CD4-positive, alpha-beta memory T cell (primary cell): ENCODE measurements at regions not wholly inside any gene's neighbourhood (a gene's known extent, or its start where the extent isn't known, plus 50 kb on each side); places are given as distances from the start of the nearest gene placed in this dataset.
"Not testable (repeated sequence)": the region's sequence is repeated elsewhere in the genome, so short reads cannot be mapped to it uniquely, and the experiment has no call there.

Source experiments
- CTCF ChIA-PET: fragments of 350-600 bp; sonication (Branson Sonifier 250); formaldehyde crosslinking; loops from one replicate; lab custom pipeline; 2021; ENCODE audit warnings: inconsistent platforms; ENCODE audit not compliant: partially characterized antibody; lab: Charles Lee
- POLR2A ChIA-PET: fragments of 350-600 bp; sonication (Branson Sonifier 250); formaldehyde crosslinking; loops from one replicate; lab custom pipeline; 2021; ENCODE audit not compliant: partially characterized antibody; lab: Charles Lee
- DNase-seq, 5 donors: peaks; one replicate each; pipeline versions ENCODE4 v3.0.0 to v3.0.0-alpha.2; 2020 to 2022; ENCODE audit warnings: mixed read lengths in 1 of 5
- H3K27ac ChIP-seq: one replicate; pipeline ENCODE4 v1.7.0; 2013; ENCODE audit warnings: low read depth, low read length
- H3K27me3 ChIP-seq: 2 replicates; pipeline ENCODE4 v1.7.0; 2013; ENCODE audit warnings: mild to moderate bottlenecking, low read length, moderate library complexity; ENCODE audit not compliant: insufficient read depth
- H3K36me3 ChIP-seq: 2 replicates; pipeline ENCODE4 v1.7.0; 2013; ENCODE audit warnings: mild to moderate bottlenecking, low read length, moderate library complexity; ENCODE audit not compliant: insufficient read depth
- H3K4me1 ChIP-seq: 2 replicates; pipeline ENCODE4 v1.7.0; 2013; ENCODE audit warnings: mild to moderate bottlenecking, low read length, moderate library complexity; ENCODE audit not compliant: insufficient read depth
- H3K4me3 ChIP-seq, 2 donors: one replicate each; pipeline ENCODE4 v1.7.0; 2013; ENCODE audit warnings: low read length in 2 of 2, mild to moderate bottlenecking in 1 of 2
- H3K9me3 ChIP-seq, 2 donors: one replicate each; pipeline ENCODE4 v1.7.0; 2013; ENCODE audit warnings: low read length in 2 of 2, control low read depth in 1 of 2; ENCODE audit not compliant: control insufficient read depth in 1 of 2
- H3K27ac Mint-ChIP-seq, 7 donors: one replicate each; pipeline ENCODE4 v1.8.0; 2020 to 2021; ENCODE audit warnings: mixed read lengths in 7 of 7, mild to moderate bottlenecking in 6 of 7, inconsistent platforms in 3 of 7, moderate library complexity in 3 of 7
- H3K27me3 Mint-ChIP-seq, 2 donors: one replicate each; pipeline ENCODE4 v1.8.0; 2020 to 2021; ENCODE audit warnings: mixed read lengths in 2 of 2
- H3K36me3 Mint-ChIP-seq, 2 donors: one replicate each; pipeline ENCODE4 v1.8.0; 2020 to 2021; ENCODE audit warnings: mixed read lengths in 2 of 2, inconsistent platforms in 1 of 2, mild to moderate bottlenecking in 1 of 2
- H3K4me1 Mint-ChIP-seq, 4 donors: one replicate each; pipeline ENCODE4 v1.8.0; 2020 to 2021; ENCODE audit warnings: mixed read lengths in 4 of 4, mild to moderate bottlenecking in 1 of 4
- H3K4me3 Mint-ChIP-seq, 8 donors: one replicate each; pipeline ENCODE4 v1.8.0; 2020 to 2021; ENCODE audit warnings: mixed read lengths in 8 of 8, mild to moderate bottlenecking in 7 of 8, moderate library complexity in 6 of 8, inconsistent platforms in 3 of 8
- H3K9me3 Mint-ChIP-seq, 8 donors: one replicate each; pipeline ENCODE4 v1.8.0; 2020 to 2021; ENCODE audit warnings: mixed read lengths in 8 of 8, mild to moderate bottlenecking in 5 of 8, inconsistent platforms in 3 of 8, moderate library complexity in 1 of 8
- intact Hi-C: fragments of 100-400 bp; cut with micrococcal nuclease; formaldehyde crosslinking; loops from one replicate; pipeline ENCODE4 v1.15.1; 2023

- ChIA-PET CTCF (no interaction called here), POLR2A (no interaction called here)
These were observed 659.0 kb upstream of the ARRDC3 start for GRCh38 chr5:92041911-92042660.

GRCh38 chr5:92041206-92041605, 658.1 kb upstream of the ARRDC3 start:
- Histone ChIP-seq H3K9me3 (no peaks in the 10 kb centered on the region), H3K27ac (no peak overlapping the region), H3K4me1 (no peaks in the 10 kb centered on the region), H3K36me3 (no peaks in the 10 kb centered on the region), H3K4me3 (no peak overlapping the region), H3K27me3 (no peaks in the 10 kb centered on the region)
- H3K9me3 Mint-ChIP-seq, result peaks cover 0 to 7% (median 0%) of the 10 kb centered on the region in 8 donors
- no peaks in the 10 kb centered on the region for H3K36me3 Mint-ChIP-seq
- POLR2A ChIA-PET, result no interaction called here
- no peaks in the 10 kb centered on the region for H3K27me3 Mint-ChIP-seq
- DNase-seq, result no peak
- H3K4me1 Mint-ChIP-seq, result no peaks in the 10 kb centered on the region
- H3K4me3 Mint-ChIP-seq, result no peak overlapping the region
- CTCF ChIA-PET, result no interaction called here
- intact Hi-C loops, result no loop called here
- H3K27ac Mint-ChIP-seq, result no peak overlapping the region

More at GRCh38 chr5:92041911-92042660, 659.0 kb upstream of the ARRDC3 start:
- no peak overlapping the region for H3K4me3 Mint-ChIP-seq
- H3K36me3 ChIP-seq, result no peaks in the 10 kb centered on the region
- no peak overlapping the region for H3K4me3 ChIP-seq
- H3K9me3 ChIP-seq, result no peaks in the 10 kb centered on the region
- no peaks in the 10 kb centered on the region for H3K27me3 Mint-ChIP-seq
- intact Hi-C loops, result no loop called here
- H3K36me3 Mint-ChIP-seq, result no peaks in the 10 kb centered on the region
- H3K27ac ChIP-seq, result no peak overlapping the region
- H3K9me3 Mint-ChIP-seq, result peaks cover 0 to 7% (median 0%) of the 10 kb centered on the region in 8 donors
- peak overlapping the region in 1 of 7 donors; percentile 66 for H3K27ac Mint-ChIP-seq
- DNase-seq, result no peak
- no peaks in the 10 kb centered on the region for H3K4me1 ChIP-seq
- H3K27me3 ChIP-seq, result no peaks in the 10 kb centered on the region
- no peaks in the 10 kb centered on the region for H3K4me1 Mint-ChIP-seq

GRCh38 chr5:92029792-92030191, 646.7 kb upstream of the ARRDC3 start:
- intact Hi-C loops, H3K36me3 ChIP-seq, H3K27me3 Mint-ChIP-seq, H3K4me3 ChIP-seq, POLR2A ChIA-PET, H3K27ac Mint-ChIP-seq, H3K27ac ChIP-seq, H3K4me3 Mint-ChIP-seq, H3K36me3 Mint-ChIP-seq, DNase-seq, H3K4me1 Mint-ChIP-seq, H3K9me3 Mint-ChIP-seq, CTCF ChIA-PET, H3K27me3 ChIP-seq, H3K9me3 ChIP-seq, H3K4me1 ChIP-seq: not testable (repeated sequence)

GRCh38 chr5:92023555-92023954, 640.4 kb upstream of the ARRDC3 start:
- H3K27ac Mint-ChIP-seq, result no peak overlapping the region

GRCh38 chr5:92023141-92023471, 640.0 kb upstream of the ARRDC3 start:
- Mint-ChIP-seq H3K9me3 (peaks cover 0 to 3% (median 0%) of the 10 kb centered on the region in 8 donors), H3K4me3 (no peak overlapping the region), H3K4me1 (no peaks in the 10 kb centered on the region), H3K36me3 (no peaks in the 10 kb centered on the region), H3K27me3 (no peaks in the 10 kb centered on the region), H3K27ac (no peak overlapping the region)
- intact Hi-C loops, result no loop called here
- Histone ChIP-seq H3K27me3 (no peaks in the 10 kb centered on the region), H3K4me3 (no peak overlapping the region), H3K9me3 (no peaks in the 10 kb centered on the region), H3K4me1 (no peaks in the 10 kb centered on the region), H3K36me3 (no peaks in the 10 kb centered on the region), H3K27ac (no peak overlapping the region)
- DNase-seq, result no peak
- POLR2A ChIA-PET, result no interaction called here
- CTCF ChIA-PET, result no interaction called here

More at GRCh38 chr5:92023555-92023954, 640.4 kb upstream of the ARRDC3 start:
- CTCF ChIA-PET, result no interaction called here
- Histone ChIP-seq H3K4me1 (no peaks in the 10 kb centered on the region), H3K9me3 (no peaks in the 10 kb centered on the region), H3K4me3 (no peak overlapping the region), H3K27ac (no peak overlapping the region), H3K27me3 (no peaks in the 10 kb centered on the region), H3K36me3 (no peaks in the 10 kb centered on the region)
- no peaks in the 10 kb centered on the region for H3K27me3 Mint-ChIP-seq
- no peaks in the 10 kb centered on the region for H3K4me1 Mint-ChIP-seq
- intact Hi-C loops, result no loop called here
- no peak overlapping the region for H3K4me3 Mint-ChIP-seq
- no peak for DNase-seq
- POLR2A ChIA-PET, result no interaction called here
- no peaks in the 10 kb centered on the region for H3K36me3 Mint-ChIP-seq
- H3K9me3 Mint-ChIP-seq, result peaks cover 0 to 3% (median 0%) of the 10 kb centered on the region in 8 donors

- no peaks in the 10 kb centered on the region for H3K9me3 ChIP-seq
- intact Hi-C loops, result no loop called here
- POLR2A ChIA-PET, result no interaction called here
These were observed 639.5 kb upstream of the ARRDC3 start for GRCh38 chr5:92022415-92023140.

GRCh38 chr5:92019376-92019990, 636.4 kb upstream of the ARRDC3 start:
- Mint-ChIP-seq H3K9me3 (peaks cover 0 to 8% (median under 1%) of the 10 kb centered on the region in 8 donors), H3K36me3 (no peaks in the 10 kb centered on the region), H3K27ac (no peak overlapping the region), H3K4me1 (no peaks in the 10 kb centered on the region), H3K27me3 (no peaks in the 10 kb centered on the region), H3K4me3 (no peak overlapping the region)
- ChIA-PET CTCF (no interaction called here), POLR2A (no interaction called here)
- H3K9me3 ChIP-seq, result no peaks in the 10 kb centered on the region
- no peak overlapping the region for H3K4me3 ChIP-seq
- no peaks in the 10 kb centered on the region for H3K36me3 ChIP-seq
- no peak for DNase-seq
- H3K27ac ChIP-seq, result no peak overlapping the region
- intact Hi-C loops, result no loop called here
- H3K27me3 ChIP-seq, result no peaks in the 10 kb centered on the region
- no peaks in the 10 kb centered on the region for H3K4me1 ChIP-seq

More at GRCh38 chr5:92022415-92023140, 639.5 kb upstream of the ARRDC3 start:
- Mint-ChIP-seq H3K4me1 (no peaks in the 10 kb centered on the region), H3K27me3 (no peaks in the 10 kb centered on the region), H3K36me3 (no peaks in the 10 kb centered on the region), H3K9me3 (peaks cover 0 to 3% (median 0%) of the 10 kb centered on the region in 8 donors), H3K4me3 (no peak overlapping the region), H3K27ac (no peak overlapping the region)
- Histone ChIP-seq H3K27me3 (no peaks in the 10 kb centered on the region), H3K27ac (no peak overlapping the region), H3K4me3 (no peak overlapping the region), H3K36me3 (no peaks in the 10 kb centered on the region), H3K4me1 (no peaks in the 10 kb centered on the region)
- DNase-seq, result no peak
- CTCF ChIA-PET, result no interaction called here
